HG02678 (cell line): ENCODE measurements at regions not wholly inside any gene's neighbourhood (a gene's known extent, or its start where the extent isn't known, plus 50 kb on each side); places are given as distances from the start of the nearest gene placed in this dataset.

Experiments
- ATAC-seq: cut with Tn5 transposase; IDR thresholded peaks from one replicate; pipeline ENCODE4 v1.9.1; 2021; ENCODE audit warnings: mild to moderate bottlenecking, moderate library complexity; ENCODE audit not compliant: unreplicated experiment

GRCh38 chr5:159836691-159837090, 79.6 kb upstream of the ADRA1B start:
- no peak for ATAC-seq

- no peak for ATAC-seq
Observed at GRCh38 chr5:159837860-159838259, 78.4 kb upstream of the ADRA1B start.

GRCh38 chr5:159838551-159839222, 77.6 kb upstream of the ADRA1B start:
- ATAC-seq: no peak

DNA sequence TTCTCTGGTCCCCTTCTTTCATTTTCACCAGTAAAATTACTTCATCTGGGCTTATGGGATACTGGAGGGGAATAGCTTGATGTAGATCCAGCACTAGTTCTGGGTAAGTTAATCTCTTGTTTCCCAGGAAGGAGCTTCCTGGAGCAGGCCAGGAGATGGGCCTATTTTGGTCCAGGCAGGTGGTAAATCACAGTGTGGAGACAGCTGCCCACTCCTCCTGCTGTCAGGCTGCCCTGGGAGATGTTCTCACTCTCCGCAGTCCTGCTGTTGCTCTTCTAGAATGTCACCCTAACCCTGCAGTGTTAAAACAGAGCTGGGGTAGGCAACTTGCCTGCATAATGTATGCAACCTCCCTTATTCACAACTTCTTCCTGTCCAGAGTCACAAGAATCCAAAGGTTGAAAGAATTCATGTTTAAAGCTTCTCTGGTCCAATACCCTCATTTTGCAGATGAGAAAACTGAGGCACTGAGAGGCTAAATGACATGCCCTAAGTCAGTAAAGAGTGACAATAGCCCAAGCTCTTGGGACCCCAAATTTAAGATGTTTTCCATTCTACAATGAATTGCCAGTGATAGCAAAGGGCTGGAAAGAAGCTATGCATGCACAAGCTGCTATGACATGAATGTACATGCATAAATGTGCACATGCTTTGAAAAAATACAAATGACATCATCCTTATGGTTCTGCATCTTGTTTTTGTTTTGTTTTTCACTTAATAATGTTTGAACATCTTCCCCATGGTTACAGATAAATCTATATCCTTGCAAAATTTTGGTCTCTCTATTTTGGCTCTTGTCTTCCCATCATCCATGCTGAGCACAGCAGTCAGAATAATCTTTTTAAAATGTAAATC, 71.8 kb upstream of the ADRA1B start:
- ATAC-seq: no peak

DNA sequence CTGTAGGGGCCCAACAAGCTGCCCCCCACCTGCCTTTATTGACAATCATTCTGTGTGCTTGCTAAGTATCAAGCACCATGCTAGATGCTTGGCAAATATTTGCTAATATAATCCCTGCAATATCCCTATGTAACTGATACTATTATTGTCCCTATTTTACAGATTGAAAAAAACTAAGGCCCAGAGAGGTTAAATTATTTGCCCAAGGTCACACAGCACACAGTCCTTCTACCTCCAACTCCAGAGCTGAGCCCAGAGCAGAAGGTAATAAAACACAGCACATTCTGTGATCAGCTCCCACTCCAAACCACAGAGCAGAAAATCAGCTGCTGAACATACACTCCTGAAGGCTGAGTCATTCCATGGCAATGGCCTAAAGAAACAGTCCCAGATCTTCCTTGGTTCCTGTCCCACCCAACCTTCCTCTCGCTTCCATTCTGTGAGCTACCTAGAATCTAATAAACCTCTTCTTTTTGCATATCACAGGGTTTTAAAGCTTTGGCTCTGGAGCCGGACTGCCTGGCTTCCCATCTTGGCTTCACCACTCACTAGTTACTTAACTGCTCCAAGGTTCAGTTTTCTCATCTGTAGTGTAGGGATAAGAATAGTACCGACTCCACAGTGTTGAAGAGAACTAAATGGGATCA, 66.7 kb upstream of the ADRA1B start:
- no peak for ATAC-seq

GRCh38 chr5:159850160-159850559, 66.1 kb upstream of the ADRA1B start:
- ATAC-seq: no peak

- no peak for ATAC-seq
Observed at GRCh38 chr5:159851053-159851452, 65.2 kb upstream of the ADRA1B start.

GRCh38 chr5:159854916-159855315, 61.4 kb upstream of the ADRA1B start:
- no peak for ATAC-seq

GRCh38 chr5:159855476-159856191, 60.6 kb upstream of the ADRA1B start:
- ATAC-seq: no peak

DNA sequence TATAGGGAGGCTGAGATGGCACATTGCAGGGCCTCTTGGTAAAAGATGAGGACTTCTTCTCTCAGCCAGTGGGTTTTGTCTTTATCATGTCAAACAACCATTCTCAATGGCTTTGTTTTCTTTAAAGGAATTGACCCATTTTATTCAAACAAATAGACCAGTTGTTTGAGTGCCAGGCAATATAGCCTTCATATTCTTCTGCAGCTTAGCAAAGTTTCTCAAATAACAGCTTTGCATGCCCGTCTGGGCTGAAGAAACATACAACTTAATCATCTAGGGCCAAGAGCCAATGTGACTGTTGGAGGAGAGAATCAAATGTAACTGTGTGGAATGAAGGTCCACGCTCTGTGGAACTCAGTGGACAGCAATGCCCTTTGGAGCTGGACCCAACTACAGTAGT, 57.4 kb upstream of the ADRA1B start:
- no peak for ATAC-seq

DNA sequence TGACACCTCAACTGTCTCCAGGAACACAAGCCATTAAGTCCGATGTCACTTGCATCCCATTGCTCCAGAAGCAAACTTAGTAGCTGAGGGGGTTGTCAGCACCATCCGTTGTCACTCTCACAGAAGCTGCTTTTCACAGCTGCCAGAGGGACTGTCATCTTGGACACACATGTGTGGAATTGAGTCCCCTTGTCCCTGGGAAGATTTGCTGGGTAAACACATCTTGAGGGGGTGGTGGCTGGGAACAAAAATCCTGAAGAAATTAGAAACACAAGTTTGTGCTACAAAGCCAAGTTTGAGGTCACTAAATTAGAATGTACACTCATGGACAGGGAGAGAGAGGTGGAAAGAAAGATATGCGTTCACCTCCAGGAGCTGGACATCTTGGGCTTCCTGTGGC, 55.2 kb upstream of the ADRA1B start:
- no peak for ATAC-seq

GRCh38 chr5:159864885-159865691, 51.2 kb upstream of the ADRA1B start:
- ATAC-seq: peak; percentile 83

- ATAC-seq: no peak
Observed at GRCh38 chr5:159866093-159866492, 50.2 kb upstream of the ADRA1B start.
